Stimulated activated CD4-positive, alpha-beta T cell treated with anti-CD3 and anti-CD28 coated beads, Interleukin-1b, Interleukin-23, amount 100 ng/mL, for 24 hours (primary cell): ENCODE measurements at regions not wholly inside any gene's neighbourhood (a gene's known extent, or its start where the extent isn't known, plus 50 kb on each side); places are given as distances from the start of the nearest gene placed in this dataset.
A peak's percentile ranks its signal among the peaks of the same experiment; 100 is the strongest.
"Not testable (repeated sequence)": the region's sequence is repeated elsewhere in the genome, so short reads cannot be mapped to it uniquely, and the experiment has no call there.

ENCODE experiments used
- DNase-seq, 4 experiments: peaks; one replicate each; pipeline ENCODE4 v3.0.0-alpha.2; 2020; ENCODE audit warnings: low read depth in 4 of 4, low spot score in 1 of 4

GRCh38 chr21:15199414-15200383 is 134.9 kb upstream of the NRIP1 start:
- no peak for DNase-seq

- DNase-seq, result no peak
These were observed 138.9 kb upstream of the NRIP1 start for GRCh38 chr21:15203740-15204139.

- DNase-seq, result no peak
These were observed 139.6 kb upstream of the NRIP1 start for GRCh38 chr21:15204140-15204969.

- DNase-seq, result no peak
These were observed 140.1 kb upstream of the NRIP1 start for GRCh38 chr21:15204970-15205286.

GRCh38 chr21:15206514-15206913 is 141.7 kb upstream of the NRIP1 start:
- DNase-seq, result no peak

- DNase-seq, result no peak
These were observed 142.4 kb upstream of the NRIP1 start for GRCh38 chr21:15207231-15207630.

GRCh38 chr21:15207635-15208370 is 143.0 kb upstream of the NRIP1 start:
- no peak for DNase-seq

- DNase-seq, result no peak
These were observed 144.0 kb upstream of the NRIP1 start for GRCh38 chr21:15208786-15209185.

DNA sequence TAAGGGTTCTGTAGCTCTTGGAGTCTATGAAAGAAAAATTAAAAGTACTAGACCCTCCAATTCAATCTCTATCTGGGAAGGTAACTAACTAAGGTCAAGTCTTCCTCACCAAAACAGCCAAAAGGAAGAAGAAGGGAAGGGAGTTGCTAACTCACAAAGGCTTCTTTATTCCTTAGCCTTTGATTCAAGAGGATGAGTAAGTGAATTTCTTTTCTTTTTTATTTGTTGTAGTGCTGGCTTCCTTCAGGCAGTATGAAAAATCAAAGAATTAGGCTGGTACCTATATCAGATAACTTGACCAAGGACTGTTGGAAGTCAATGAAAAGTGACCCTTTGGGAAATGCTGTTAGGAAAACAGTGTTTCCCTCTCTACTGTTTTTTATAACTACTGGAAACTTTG is 144.4 kb upstream of the NRIP1 start:
- DNase-seq, result no peak

DNA sequence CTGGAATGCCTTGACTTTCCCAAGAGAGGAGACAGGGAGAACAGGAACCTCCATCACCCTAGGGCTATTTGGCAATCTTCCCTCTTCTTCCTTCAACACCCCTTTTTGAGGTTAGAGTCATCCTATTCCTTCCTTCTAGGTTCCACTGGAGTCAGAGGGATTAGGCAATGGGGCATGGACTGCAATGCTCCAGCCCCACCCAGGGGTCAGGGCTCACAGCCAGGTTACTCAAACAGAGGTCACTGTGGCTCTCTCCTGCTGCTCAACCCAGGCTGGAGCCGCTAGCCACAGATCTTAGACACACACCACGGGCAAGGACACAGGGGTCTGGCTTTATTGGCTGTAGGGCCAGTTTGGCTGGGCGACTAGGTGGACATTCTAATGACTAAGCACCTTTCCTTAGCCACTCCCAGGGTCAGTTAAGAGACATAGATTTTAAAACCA is 145.5 kb upstream of the NRIP1 start:
- DNase-seq, result no peak

DNA sequence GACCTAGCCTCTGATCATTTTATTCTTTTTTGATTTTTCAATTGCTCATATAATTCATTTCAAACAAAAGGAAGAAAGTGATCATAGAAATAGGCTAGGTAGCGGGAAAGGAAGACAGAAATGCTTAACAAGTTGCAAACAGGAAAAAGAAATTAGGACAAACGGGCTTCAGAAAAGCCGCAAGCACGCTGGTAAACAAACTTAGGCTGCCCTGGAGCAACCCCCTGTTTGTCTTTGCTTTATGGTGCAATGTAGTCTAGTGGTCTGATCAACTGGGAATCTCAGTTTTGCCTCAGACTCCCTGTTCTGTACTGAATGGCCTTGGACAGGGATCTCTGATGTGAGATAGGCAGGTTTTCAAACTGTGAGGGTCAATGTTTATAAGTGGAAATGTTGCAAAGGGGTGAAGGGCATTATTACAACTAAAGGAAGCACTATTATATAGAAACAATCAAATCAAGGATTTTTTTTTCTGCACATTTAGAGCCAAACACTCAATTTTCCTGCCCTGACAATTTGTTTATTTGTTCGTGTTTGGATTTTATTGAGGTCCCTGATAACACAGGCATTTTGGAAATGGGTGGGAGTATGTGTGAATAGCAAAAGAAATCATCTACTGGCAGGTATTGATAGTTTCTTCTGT is 146.8 kb upstream of the NRIP1 start:
- DNase-seq, result no peak

DNA sequence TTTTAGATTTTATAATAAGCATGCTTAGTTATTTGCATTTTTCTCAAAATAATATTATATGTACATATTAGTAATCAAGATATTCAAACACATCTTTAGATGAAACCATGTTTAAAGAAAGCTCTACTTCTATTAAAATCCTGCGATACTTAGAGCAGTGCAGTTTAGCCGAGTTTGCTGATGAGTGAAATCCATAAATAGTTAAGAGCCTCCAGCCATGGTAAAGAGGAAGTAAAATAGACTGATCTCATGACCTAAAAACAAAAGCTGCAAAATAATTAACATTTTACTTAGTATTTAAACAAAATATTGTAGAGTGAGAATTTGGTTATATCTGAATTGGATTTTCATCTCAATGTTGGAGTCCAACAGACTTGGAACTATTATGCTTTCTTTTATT is 147.4 kb upstream of the NRIP1 start:
- no peak for DNase-seq

GRCh38 chr21:15218476-15218875 is 153.7 kb upstream of the NRIP1 start:
- DNase-seq, result not testable (repeated sequence)

DNA sequence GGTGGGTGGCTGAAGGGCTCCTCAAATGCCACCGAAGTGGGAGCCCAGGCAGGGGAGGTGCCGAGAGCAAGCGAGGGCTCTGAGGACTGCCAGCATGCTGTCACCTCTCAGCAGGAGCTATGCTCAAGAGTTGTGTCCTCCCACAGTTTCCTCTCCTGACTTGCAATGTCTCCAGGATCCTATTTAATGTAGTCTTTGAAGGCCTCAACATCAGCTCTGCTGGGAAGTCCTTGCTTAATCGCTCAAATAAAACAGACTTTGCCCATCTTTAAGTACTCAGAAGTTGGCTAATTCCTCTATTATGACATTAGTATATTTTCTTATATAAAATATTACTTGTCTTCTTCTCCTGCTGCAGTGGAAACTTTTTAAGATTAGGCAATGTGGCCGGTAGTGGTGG is 154.2 kb upstream of the NRIP1 start:
- no peak for DNase-seq

DNA sequence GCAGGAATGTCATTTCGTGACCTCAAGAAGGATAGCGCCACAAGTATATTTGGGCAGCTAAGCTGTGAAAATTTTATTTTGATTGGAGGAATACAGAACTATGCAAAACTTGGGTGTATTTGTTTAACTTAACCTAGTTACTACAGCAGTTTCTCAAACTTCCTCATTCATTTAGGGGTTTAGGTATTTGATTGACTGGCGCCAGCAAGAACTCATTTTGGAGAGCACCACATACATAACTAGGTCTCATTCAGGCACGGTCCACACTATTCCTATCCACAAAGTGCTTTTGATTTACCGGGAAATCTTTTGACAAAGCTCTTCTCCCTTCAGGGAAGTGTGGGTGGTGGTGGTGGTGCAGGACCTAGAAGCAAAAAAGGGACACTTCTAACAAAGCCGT is 155.1 kb upstream of the NRIP1 start:
- no peak for DNase-seq

GRCh38 chr21:15221799-15222386 is 157.1 kb upstream of the NRIP1 start:
- peak in 1 of 4 experiments; percentile 4 for DNase-seq

GRCh38 chr21:15222707-15223106 is 157.9 kb upstream of the NRIP1 start:
- no peak for DNase-seq

GRCh38 chr21:15224346-15225086 is 159.7 kb upstream of the NRIP1 start:
- no peak for DNase-seq

DNA sequence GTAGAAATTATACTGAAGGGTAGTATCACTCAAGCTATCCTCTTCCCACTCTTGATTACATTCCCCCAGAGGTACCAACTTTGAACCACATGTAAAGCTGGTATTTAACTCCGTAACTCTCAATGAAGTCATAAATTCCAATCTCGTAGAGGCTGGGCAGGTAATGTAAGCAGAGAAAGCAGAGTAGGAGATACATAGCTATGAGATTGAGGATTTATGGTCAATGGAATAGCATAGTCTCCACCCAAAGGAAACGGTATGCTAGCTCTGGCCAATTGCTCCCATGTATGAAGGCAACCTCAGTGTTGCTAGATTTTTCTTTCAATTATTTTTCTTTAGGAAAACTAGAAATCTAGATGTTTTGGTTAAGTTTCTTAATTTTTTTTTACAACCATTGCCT is 163.1 kb upstream of the NRIP1 start:
- DNase-seq, result no peak

GRCh38 chr21:15229390-15229789 is 164.6 kb upstream of the NRIP1 start:
- no peak for DNase-seq
